Neuronal stem cell (in vitro differentiated cells): ENCODE measurements at regions not wholly inside any gene's neighbourhood (a gene's known extent, or its start where the extent isn't known, plus 50 kb on each side); places are given as distances from the start of the nearest gene placed in this dataset.

Source experiments
- DNase-seq: peaks from one replicate; pipeline ENCODE4 v3.0.0-alpha.2; 2013; ENCODE audit warnings: low spot score
- H2AFZ ChIP-seq: one replicate; pipeline ENCODE4 v1.6.1; 2013; ENCODE audit warnings: mild to moderate bottlenecking, low read length, inconsistent platforms
- H2AK5ac ChIP-seq: 2 replicates; pipeline ENCODE4 v1.6.1; 2013; ENCODE audit warnings: low read depth, mild to moderate bottlenecking, inconsistent platforms, low read length, moderate library complexity, mixed read lengths
- H2BK120ac ChIP-seq: 2 replicates; pipeline ENCODE4 v1.6.1; 2013; ENCODE audit warnings: low read depth, mild to moderate bottlenecking, inconsistent platforms, low read length, moderate library complexity, mixed read lengths
- H2BK12ac ChIP-seq: one replicate; pipeline ENCODE4 v1.6.1; 2013; ENCODE audit warnings: low read length, inconsistent platforms
- H2BK15ac ChIP-seq: 2 replicates; pipeline ENCODE4 v1.6.1; 2013; ENCODE audit warnings: mild to moderate bottlenecking, low read length, inconsistent platforms, mixed read lengths
- H2BK5ac ChIP-seq: one replicate; pipeline ENCODE4 v1.6.1; 2013; ENCODE audit warnings: inconsistent platforms, mild to moderate bottlenecking, low read length, moderate library complexity
- H3K14ac ChIP-seq: one replicate; pipeline ENCODE4 v1.6.1; 2013; ENCODE audit warnings: low read length, inconsistent platforms
- H3K18ac ChIP-seq: 2 replicates; pipeline ENCODE4 v1.6.1; 2013; ENCODE audit warnings: low read length, inconsistent platforms
- H3K23ac ChIP-seq: 2 replicates; pipeline ENCODE4 v1.6.1; 2013; ENCODE audit warnings: low read depth, mild to moderate bottlenecking, mixed read lengths, low read length, inconsistent platforms; ENCODE audit not compliant: poor library complexity
- H3K27ac ChIP-seq: replicated peaks from 3 replicates; pipeline ENCODE4 v1.5.1; 2013; ENCODE audit warnings: low read length, inconsistent platforms
- H3K27me3 ChIP-seq, 3 experiments: 2 replicates each; pipeline ENCODE4 v1.6.1; 2013; ENCODE audit warnings: low read length in 3 of 3, mild to moderate bottlenecking in 2 of 3, inconsistent platforms in 1 of 3, low read depth in 1 of 3, mixed read lengths in 1 of 3, moderate library complexity in 1 of 3; ENCODE audit not compliant: control insufficient read depth in 3 of 3, insufficient read depth in 3 of 3
- H3K36me3 ChIP-seq, 2 donors: replicated peaks in 1 of 2; 2 replicates each; pipeline ENCODE4 v1.6.1; 2013; ENCODE audit warnings: low read length in 2 of 2; ENCODE audit not compliant: control insufficient read depth in 2 of 2, insufficient read depth in 2 of 2
- H3K4ac ChIP-seq: 2 replicates; pipeline ENCODE4 v1.6.1; 2013; ENCODE audit warnings: inconsistent platforms, mild to moderate bottlenecking, low read length, moderate library complexity
- H3K4me1 ChIP-seq, 2 donors: 1 replicate in 1 of 2; 2 replicates in 1 of 2; pipeline ENCODE4 v1.6.1; 2013; ENCODE audit warnings: low read length in 2 of 2, low read depth in 1 of 2; ENCODE audit not compliant: control insufficient read depth in 2 of 2, insufficient read depth in 1 of 2
- H3K4me2 ChIP-seq: one replicate; pipeline ENCODE4 v1.6.1; 2013; ENCODE audit warnings: mild to moderate bottlenecking, low read length, inconsistent platforms; ENCODE audit not compliant: insufficient read depth, poor library complexity, severe bottlenecking
- H3K4me3 ChIP-seq, 2 donors: 2 replicates each; pipeline ENCODE4 v1.5.1; 2013; ENCODE audit warnings: low read length in 2 of 2, mild to moderate bottlenecking in 2 of 2, inconsistent platforms in 1 of 2, moderate library complexity in 1 of 2
- H3K79me1 ChIP-seq: one replicate; pipeline ENCODE4 v1.6.1; 2013; ENCODE audit warnings: low read depth, mild to moderate bottlenecking, inconsistent platforms, low read length, moderate library complexity
- H3K9ac ChIP-seq: one replicate; pipeline ENCODE4 v1.6.1; 2013; ENCODE audit warnings: mild to moderate bottlenecking, low read depth, low read length, inconsistent platforms; ENCODE audit not compliant: poor library complexity
- H3K9me3 ChIP-seq, 2 donors: replicated peaks in 1 of 2; 2 replicates each; pipeline versions ENCODE3 to v1.6.1; 2013; ENCODE audit warnings: low read length in 2 of 2, mild to moderate bottlenecking in 2 of 2, inconsistent platforms in 1 of 2, low read depth in 1 of 2, mixed read lengths in 1 of 2, moderate library complexity in 1 of 2; ENCODE audit not compliant: control insufficient read depth in 2 of 2, insufficient read depth in 1 of 2
- H4K8ac ChIP-seq: one replicate; pipeline ENCODE4 v1.6.1; 2013; ENCODE audit warnings: low read depth, mild to moderate bottlenecking, inconsistent platforms, low read length, moderate library complexity
- H4K91ac ChIP-seq: one replicate; pipeline ENCODE4 v1.6.1; 2013; ENCODE audit warnings: low read length, low read depth, mild to moderate bottlenecking, inconsistent platforms; ENCODE audit not compliant: poor library complexity
- WGBS, 2 donors: extraction: QIAGEN DNeasy Blood & Tissue Kit; methylation state at CpG; one replicate each; pipeline ENCODE4 v1.1.7; 2013; ENCODE audit warnings: missing lambda C conversion rate in 2 of 2, mixed read lengths in 1 of 2; ENCODE audit not compliant: insufficient read length in 2 of 2, insufficient replicate concordance in 1 of 2; ENCODE audit errors: extremely low coverage in 2 of 2; 5-methylcytosine and 5-hydroxymethylcytosine counted together

- H3K4me2 ChIP-seq, result no peak overlapping the region
Observed at GRCh38 chr11:130635937-130636630, 187.6 kb downstream of the ADAMTS15 start.

GRCh38 chr11:130636722-130637464, 188.4 kb downstream of the ADAMTS15 start:
- no CpG with 5 or more reads among the region's 9 CpGs for WGBS, 2 donors
- no peaks in the 10 kb centered on the region for H3K36me3 ChIP-seq
- no peak overlapping the region for H2BK12ac ChIP-seq
- H3K9me3 ChIP-seq, result no peaks in the 10 kb centered on the region
- no peaks in the 10 kb centered on the region for H3K79me1 ChIP-seq
- H3K23ac ChIP-seq, result no peak overlapping the region
- H3K14ac ChIP-seq, result no peak overlapping the region
- no peak overlapping the region for H3K4ac ChIP-seq
- no peak overlapping the region for H3K27ac ChIP-seq
- H4K8ac ChIP-seq, result no peak overlapping the region
- H2AFZ ChIP-seq, result no peak overlapping the region
- H3K4me1 ChIP-seq, result peaks cover 3% of the 10 kb centered on the region in 2 donors
- H3K18ac ChIP-seq, result no peak overlapping the region
- H2BK5ac ChIP-seq, result no peak overlapping the region
- H3K27me3 ChIP-seq, result no peaks in the 10 kb centered on the region
- H2AK5ac ChIP-seq, result no peak overlapping the region
- H4K91ac ChIP-seq, result no peak overlapping the region
- H3K4me3 ChIP-seq, result no peak overlapping the region
- no peak overlapping the region for H3K9ac ChIP-seq
- H3K4me2 ChIP-seq, result no peak overlapping the region
- H2BK15ac ChIP-seq, result no peak overlapping the region
- DNase-seq, result no peak
- H2BK120ac ChIP-seq, result no peak overlapping the region

More at GRCh38 chr11:130635937-130636630, 187.6 kb downstream of the ADAMTS15 start:
- Histone ChIP-seq H3K36me3 (no peaks in the 10 kb centered on the region), H2BK5ac (no peak overlapping the region), H3K79me1 (no peaks in the 10 kb centered on the region), H3K14ac (no peak overlapping the region), H2BK12ac (no peak overlapping the region), H3K4ac (no peak overlapping the region), H3K18ac (no peak overlapping the region), H3K9me3 (no peaks in the 10 kb centered on the region), H2AFZ (no peak overlapping the region), H4K91ac (no peak overlapping the region), H3K23ac (no peak overlapping the region), H3K27me3 (no peaks in the 10 kb centered on the region), H2BK120ac (no peak overlapping the region), H2BK15ac (no peak overlapping the region), H2AK5ac (no peak overlapping the region), H4K8ac (no peak overlapping the region), H3K4me3 (no peak overlapping the region), H3K27ac (no peak overlapping the region), H3K9ac (no peak overlapping the region), H3K4me1 (peaks cover 3% of the 10 kb centered on the region in 2 donors)
- WGBS, 2 donors, result no CpG with 5 or more reads among the region's 5 CpGs
- DNase-seq, result no peak

DNA sequence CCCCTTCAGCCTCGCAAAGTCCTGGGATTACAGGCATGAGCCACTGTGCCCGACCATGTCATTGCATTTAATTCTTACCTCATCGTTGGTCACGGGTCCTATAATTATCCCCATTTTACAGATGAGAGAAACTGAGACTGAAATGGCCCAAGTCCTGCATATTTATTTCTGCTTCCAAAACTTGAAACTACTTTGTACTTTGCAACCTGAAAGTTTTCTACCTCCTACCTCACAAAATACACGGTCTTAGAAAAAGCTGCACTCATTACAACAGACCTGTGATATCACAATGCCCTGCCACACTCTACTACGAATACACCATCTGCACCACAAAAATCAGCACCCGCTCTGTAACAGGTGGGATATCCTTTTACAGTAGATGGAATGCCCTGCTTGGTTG, 189.1 kb downstream of the ADAMTS15 start:
- H3K36me3 ChIP-seq, result no peaks in the 10 kb centered on the region
- no peak overlapping the region for H3K4me2 ChIP-seq
- peaks cover 3% of the 10 kb centered on the region in 2 donors for H3K4me1 ChIP-seq
- H2AK5ac ChIP-seq, result no peak overlapping the region
- no peak overlapping the region for H2BK12ac ChIP-seq
- H3K9ac ChIP-seq, result no peak overlapping the region
- no peak overlapping the region for H4K8ac ChIP-seq
- H3K27me3 ChIP-seq, result no peaks in the 10 kb centered on the region
- H4K91ac ChIP-seq, result no peak overlapping the region
- no peak overlapping the region for H2BK15ac ChIP-seq
- H3K14ac ChIP-seq, result no peak overlapping the region
- H3K18ac ChIP-seq, result no peak overlapping the region
- H3K23ac ChIP-seq, result no peak overlapping the region
- no CpG with 5 or more reads among the region's 7 CpGs for WGBS, 2 donors
- H3K9me3 ChIP-seq, result no peaks in the 10 kb centered on the region
- no peak for DNase-seq
- no peaks in the 10 kb centered on the region for H3K79me1 ChIP-seq
- H2BK120ac ChIP-seq, result no peak overlapping the region
- no peak overlapping the region for H2AFZ ChIP-seq
- H3K4ac ChIP-seq, result no peak overlapping the region
- H3K27ac ChIP-seq, result no peak overlapping the region
- H2BK5ac ChIP-seq, result no peak overlapping the region
- no peak overlapping the region for H3K4me3 ChIP-seq

- H3K9ac ChIP-seq, result no peak overlapping the region
- H3K27ac ChIP-seq, result no peak overlapping the region
- H3K9me3 ChIP-seq, result no peaks in the 10 kb centered on the region
- no peak overlapping the region for H4K8ac ChIP-seq
- H2AFZ ChIP-seq, result no peak overlapping the region
- no peak overlapping the region for H3K23ac ChIP-seq
- no peak overlapping the region for H4K91ac ChIP-seq
- no peak overlapping the region for H3K4me3 ChIP-seq
- H2BK120ac ChIP-seq, result no peak overlapping the region
- no peak for DNase-seq
- H3K79me1 ChIP-seq, result no peaks in the 10 kb centered on the region
- peaks cover 3 to 5% of the 10 kb centered on the region in 2 donors for H3K4me1 ChIP-seq
- no peaks in the 10 kb centered on the region for H3K36me3 ChIP-seq
- no peak overlapping the region for H2BK5ac ChIP-seq
- no peak overlapping the region for H3K4ac ChIP-seq
- H3K18ac ChIP-seq, result no peak overlapping the region
- no peak overlapping the region for H2BK15ac ChIP-seq
- no peak overlapping the region for H2BK12ac ChIP-seq
- WGBS, 2 donors, result no CpG with 5 or more reads among the region's 5 CpGs
- H3K4me2 ChIP-seq, result no peak overlapping the region
- H2AK5ac ChIP-seq, result no peak overlapping the region
- H3K27me3 ChIP-seq, result no peaks in the 10 kb centered on the region
- H3K14ac ChIP-seq, result no peak overlapping the region
Observed at GRCh38 chr11:130638033-130638432, 189.6 kb downstream of the ADAMTS15 start.
